ENCODE measurements at regions not wholly inside any gene's neighbourhood (a gene's known extent, or its start where the extent isn't known, plus 50 kb on each side); places are given as distances from the start of the nearest gene placed in this dataset.

GRCh38 chr3:194837457-194838127, 151.9 kb downstream of the FAM43A start (continued):
- TF ChIP-seq DNMT1 (CRISPR knock-in tag; IDR thresholded peaks at IDR 0.05), result no peak

DNA sequence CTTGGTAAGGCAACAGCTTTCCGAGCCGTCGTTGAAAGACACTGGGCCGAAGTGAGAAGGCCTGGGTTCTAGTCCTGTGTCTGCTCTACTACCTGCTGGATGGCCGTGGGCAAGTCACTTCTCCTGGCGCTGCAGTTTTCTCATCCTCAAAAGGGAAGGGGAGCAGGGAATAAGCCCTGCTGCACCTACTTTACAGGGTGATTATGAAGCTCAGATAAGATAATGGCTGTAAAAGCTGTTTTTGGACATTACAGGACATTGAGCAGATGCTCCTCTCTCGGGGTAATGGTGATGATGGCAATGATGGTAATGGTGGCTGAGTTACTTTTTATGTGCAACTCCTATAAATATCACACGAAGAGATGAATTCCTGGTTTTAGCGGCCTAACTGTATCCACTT, 152.6 kb downstream of the FAM43A start:
- FAIRE-seq (no peak), ATAC-seq (no peak), DNase-seq (ENCODE audit: low spot score) (no peak)
- Histone ChIP-seq H3K4me3 (replicated peaks in 1 of 3; ENCODE audit: insufficient read depth in 1 of 3, low read depth in 2 of 3, low read length in 3 of 3) (no peak overlapping the region), H3K36me3 (replicated peaks in 1 of 2; ENCODE audit: control insufficient read depth in 1 of 2, insufficient read depth in 2 of 2, low read length in 2 of 2) (no peaks in the 10 kb centered on the region), H3K4me2 (ENCODE audit: low read depth, low read length) (no peak overlapping the region), H3K79me2 (ENCODE audit: insufficient read depth, low read length) (no peaks in the 10 kb centered on the region), H3K27me3 (ENCODE audit: control insufficient read depth in 1 of 2, insufficient read depth in 2 of 2, low read length in 2 of 2) (peaks cover 0 to 33% of the 10 kb centered on the region in 2 experiments; a peak in 2 of 5 replicates), H3K27ac (ENCODE audit: extremely low read length, insufficient read depth, low read length) (no peak overlapping the region), H3K4me1 (ENCODE audit: insufficient read depth, low read length) (no peaks in the 10 kb centered on the region), H3K9me3 (ENCODE audit: low read length) (no peaks in the 10 kb centered on the region), H3K9ac (ENCODE audit: insufficient read depth, low read depth, low read length) (no peak overlapping the region), H2AFZ (ENCODE audit: low read length) (no peak overlapping the region), H4K20me1 (ENCODE audit: insufficient read depth, low read length) (no peaks in the 10 kb centered on the region)
- intact Hi-C loops (cut with micrococcal nuclease; ENCODE audit: unreplicated experiment) (no loop called here), in situ Hi-C loops (cut with HindIII; ENCODE audit: extremely low pct_ligation_motif_present, low pct_unique_long_range_greater_than_20kb) (no loop called here)
- BruUV-seq (replicated peaks), result no TSS peak
- WGBS (ENCODE audit: low lambda C conversion rate), result 42% methylated on average over 8 of the region's 9 CpGs
- TF ChIP-seq ZNF430 (CRISPR knock-in tag; IDR thresholded peaks at IDR 0.05) (no peak), ZNF660 (CRISPR knock-in tag; IDR thresholded peaks at IDR 0.05; ENCODE audit: borderline replicate concordance, low read depth) (no peak), JUND (CRISPR knock-in tag; IDR thresholded peaks at IDR 0.05) (no peak), TFDP1 (CRISPR knock-in tag; IDR thresholded peaks at IDR 0.05; ENCODE audit: borderline replicate concordance) (no peak)
- ChIA-PET POLR2A (no interaction called here), CTCF (ENCODE audit: low intra/inter-chr PET ratio, low total read pairs) (no interaction called here)
